ENCODE measurements at regions not wholly inside any gene's neighbourhood (a gene's known extent, or its start where the extent isn't known, plus 50 kb on each side); places are given as distances from the start of the nearest gene placed in this dataset.

- no peaks in the 10 kb centered on the region for H3K36me3 ChIP-seq (ENCODE audit: insufficient read depth, low read length)
- H3K79me2 ChIP-seq (ENCODE audit: insufficient read depth, low read length): no peaks in the 10 kb centered on the region
- no peak for TF ChIP-seq CTCF (conservative IDR thresholded peaks at IDR 0.05; ENCODE audit: low read length)
- TF ChIP-seq EZH2phosphoT487 (IDR thresholded peaks at IDR 0.05; ENCODE audit: borderline replicate concordance): no peak
- no peaks in the 10 kb centered on the region for H4K20me1 ChIP-seq (ENCODE audit: insufficient read depth, low read length, poor library complexity, severe bottlenecking)
- no peaks in the 10 kb centered on the region for H3K4me1 ChIP-seq (ENCODE audit: insufficient read depth, low read length, poor library complexity, severe bottlenecking)
- H3K4me2 ChIP-seq (ENCODE audit: low read depth, low read length, poor library complexity, severe bottlenecking): no peak overlapping the region
- H3K9me3 ChIP-seq (ENCODE audit: insufficient read depth, low read depth, low read length): no peaks in the 10 kb centered on the region
- H3K4me3 ChIP-seq (ENCODE audit: low read length, poor library complexity, severe bottlenecking): no peak overlapping the region
- no peak overlapping the region for H2AFZ ChIP-seq (ENCODE audit: low read length)
- no peaks in the 10 kb centered on the region for H3K9me2 ChIP-seq (replicated peaks; ENCODE audit: low read depth, low read length)
- no peaks in the 10 kb centered on the region for H3F3A ChIP-seq (ENCODE audit: low read depth)
- H3K9ac ChIP-seq (ENCODE audit: low read depth, low read length, poor library complexity, severe bottlenecking): no peak overlapping the region
- H3K27me3 ChIP-seq (ENCODE audit: insufficient read depth, low read length, poor library complexity, severe bottlenecking): no peaks in the 10 kb centered on the region
Measured at GRCh38 chr2:121104721-121105141, 180.3 kb downstream of the TFCP2L1 start.

- H3K9ac ChIP-seq (ENCODE audit: low read depth, low read length, poor library complexity, severe bottlenecking): no peak overlapping the region
- no peaks in the 10 kb centered on the region for H3K9me3 ChIP-seq (ENCODE audit: insufficient read depth, low read depth, low read length)
- no peak overlapping the region for H3K4me3 ChIP-seq (ENCODE audit: low read length, poor library complexity, severe bottlenecking)
- no peaks in the 10 kb centered on the region for H4K20me1 ChIP-seq (ENCODE audit: insufficient read depth, low read length, poor library complexity, severe bottlenecking)
- no peaks in the 10 kb centered on the region for H3K9me2 ChIP-seq (replicated peaks; ENCODE audit: low read depth, low read length)
- H3K4me2 ChIP-seq (ENCODE audit: low read depth, low read length, poor library complexity, severe bottlenecking): no peak overlapping the region
- no peak overlapping the region for H2AFZ ChIP-seq (ENCODE audit: low read length)
- H3K27me3 ChIP-seq (ENCODE audit: insufficient read depth, low read length, poor library complexity, severe bottlenecking): no peaks in the 10 kb centered on the region
- no peaks in the 10 kb centered on the region for H3K79me2 ChIP-seq (ENCODE audit: insufficient read depth, low read length)
- TF ChIP-seq EZH2phosphoT487 (IDR thresholded peaks at IDR 0.05; ENCODE audit: borderline replicate concordance) (no peak), CTCF (conservative IDR thresholded peaks at IDR 0.05; ENCODE audit: low read length) (no peak)
- no peaks in the 10 kb centered on the region for H3K4me1 ChIP-seq (ENCODE audit: insufficient read depth, low read length, poor library complexity, severe bottlenecking)
- no peaks in the 10 kb centered on the region for H3F3A ChIP-seq (ENCODE audit: low read depth)
- no peaks in the 10 kb centered on the region for H3K36me3 ChIP-seq (ENCODE audit: insufficient read depth, low read length)
Measured at GRCh38 chr2:121110924-121111323, 174.1 kb downstream of the TFCP2L1 start.

- no peak overlapping the region for H3K4me2 ChIP-seq (ENCODE audit: low read depth, low read length, poor library complexity, severe bottlenecking)
- TF ChIP-seq CTCF (conservative IDR thresholded peaks at IDR 0.05; ENCODE audit: low read length) (no peak), EZH2phosphoT487 (IDR thresholded peaks at IDR 0.05; ENCODE audit: borderline replicate concordance) (no peak)
- H3K4me1 ChIP-seq (ENCODE audit: insufficient read depth, low read length, poor library complexity, severe bottlenecking): no peaks in the 10 kb centered on the region
- no peaks in the 10 kb centered on the region for H4K20me1 ChIP-seq (ENCODE audit: insufficient read depth, low read length, poor library complexity, severe bottlenecking)
- no peak overlapping the region for H3K9ac ChIP-seq (ENCODE audit: low read depth, low read length, poor library complexity, severe bottlenecking)
- no peaks in the 10 kb centered on the region for H3K36me3 ChIP-seq (ENCODE audit: insufficient read depth, low read length)
- no peaks in the 10 kb centered on the region for H3K9me2 ChIP-seq (replicated peaks; ENCODE audit: low read depth, low read length)
- H3F3A ChIP-seq (ENCODE audit: low read depth): no peaks in the 10 kb centered on the region
- H2AFZ ChIP-seq (ENCODE audit: low read length): no peak overlapping the region
- no peaks in the 10 kb centered on the region for H3K9me3 ChIP-seq (ENCODE audit: insufficient read depth, low read depth, low read length)
- H3K27me3 ChIP-seq (ENCODE audit: insufficient read depth, low read length, poor library complexity, severe bottlenecking): no peaks in the 10 kb centered on the region
- H3K4me3 ChIP-seq (ENCODE audit: low read length, poor library complexity, severe bottlenecking): no peak overlapping the region
- no peaks in the 10 kb centered on the region for H3K79me2 ChIP-seq (ENCODE audit: insufficient read depth, low read length)
Measured at GRCh38 chr2:121118951-121119350, 166.1 kb downstream of the TFCP2L1 start.
